COLO829 (cell line): ENCODE measurements at regions not wholly inside any gene's neighbourhood (a gene's known extent, or its start where the extent isn't known, plus 50 kb on each side); places are given as distances from the start of the nearest gene placed in this dataset.
"Not testable (repeated sequence)": the region's sequence is repeated elsewhere in the genome, so short reads cannot be mapped to it uniquely, and the experiment has no call there.

Source experiments
- DNase-seq: peaks from one replicate; pipeline ENCODE4 v3.0.0; 2012; ENCODE audit warnings: low spot score

- DNase-seq = no peak
Observed at GRCh38 chr1:83130886-83131691, 867.8 kb downstream of the TTLL7 start.

DNA sequence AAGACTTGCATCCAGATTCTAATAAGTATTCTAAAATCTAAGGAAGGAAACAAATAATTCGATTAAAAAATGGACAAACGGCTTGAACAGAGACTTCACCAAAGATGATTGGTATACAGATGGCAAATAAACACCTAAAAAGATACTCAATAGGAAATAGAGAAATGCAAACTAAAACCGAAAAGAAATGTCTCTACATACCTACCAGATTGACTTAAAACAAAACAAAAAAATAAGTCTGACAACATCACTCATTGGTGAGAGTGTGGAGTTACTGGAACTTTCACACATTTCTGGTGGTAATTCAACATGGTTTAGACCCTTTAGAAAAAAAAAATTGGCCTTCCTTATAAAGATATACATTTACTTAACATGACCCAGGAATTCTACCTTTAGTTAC is 869.8 kb downstream of the TTLL7 start:
- DNase-seq = no peak

- DNase-seq = no peak
Observed at GRCh38 chr1:83125456-83125855, 873.5 kb downstream of the TTLL7 start.

DNA sequence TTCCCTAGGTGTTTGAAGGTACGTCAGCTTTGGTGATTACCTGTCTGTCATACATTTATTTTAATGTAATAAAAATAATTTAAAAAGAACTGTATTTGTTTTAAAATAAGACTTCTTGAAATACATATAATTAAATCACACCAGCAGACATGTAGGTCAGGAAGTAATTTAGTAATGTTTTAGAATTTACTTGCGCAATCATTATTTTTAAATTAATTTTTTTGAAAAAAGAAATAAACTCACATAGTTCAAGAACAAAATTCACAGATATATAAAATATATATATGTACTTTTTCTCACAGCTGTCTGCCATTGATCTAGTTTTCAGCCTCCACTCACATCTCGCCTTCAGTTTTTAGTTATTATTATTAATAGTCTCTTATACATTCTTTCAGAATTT is 875.9 kb downstream of the TTLL7 start:
- no peak for DNase-seq

DNA sequence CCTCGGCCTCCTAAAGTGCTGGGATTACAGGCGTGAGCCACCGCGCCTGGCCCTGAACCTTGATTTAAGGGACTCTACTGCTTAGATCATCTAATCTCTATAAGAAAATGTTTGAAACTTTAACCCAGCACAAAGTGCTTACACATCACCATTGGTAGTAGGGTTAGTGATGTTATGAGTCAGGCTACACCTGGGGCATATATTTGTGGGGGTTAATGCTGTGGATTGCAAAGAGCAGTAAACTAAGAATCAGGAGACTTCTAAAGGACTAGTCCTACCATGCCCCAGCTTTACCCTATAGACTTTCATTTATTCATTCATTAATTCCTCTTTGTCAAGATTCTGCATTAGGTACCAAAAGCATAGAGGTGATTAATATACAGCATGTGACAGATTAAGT is 880.5 kb downstream of the TTLL7 start:
- no peak for DNase-seq

- DNase-seq = not testable (repeated sequence)
Observed at GRCh38 chr1:83117030-83117429, 881.9 kb downstream of the TTLL7 start.

GRCh38 chr1:83115785-83116184 is 883.1 kb downstream of the TTLL7 start:
- DNase-seq = no peak

DNA sequence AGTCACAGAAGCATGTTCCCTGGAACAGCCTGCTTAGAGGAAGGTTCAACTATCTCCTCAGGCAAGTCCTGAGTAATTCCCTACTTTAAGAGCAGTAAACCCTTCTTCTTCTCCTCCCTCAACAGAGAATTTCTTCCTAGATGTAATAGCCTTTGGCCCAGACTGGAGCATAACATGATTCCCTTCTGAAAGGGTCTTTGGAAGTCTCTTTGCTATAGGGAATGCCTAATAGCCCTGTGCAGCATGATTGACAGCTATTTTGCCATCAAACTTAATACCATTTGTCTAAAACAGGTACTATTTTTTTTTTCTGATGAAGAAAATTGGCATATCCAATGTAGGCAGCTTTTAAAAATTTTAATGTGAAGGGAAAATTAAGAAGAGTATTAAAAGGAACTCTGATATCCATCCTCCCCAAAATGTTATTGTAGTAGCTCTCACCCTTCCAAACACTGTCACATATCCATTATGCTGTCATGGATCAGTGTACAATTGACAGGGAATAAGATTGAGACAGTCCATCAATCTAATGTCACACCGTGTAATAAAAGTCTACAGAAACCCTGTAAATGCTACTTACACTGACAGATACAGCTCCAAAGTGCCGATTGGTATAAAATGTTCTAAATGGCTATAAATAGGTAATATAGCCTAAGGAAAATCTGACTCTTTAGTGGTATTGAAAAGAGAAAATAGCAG is 884.6 kb downstream of the TTLL7 start:
- DNase-seq = no peak

GRCh38 chr1:83113652-83114051 is 885.3 kb downstream of the TTLL7 start:
- DNase-seq = no peak

DNA sequence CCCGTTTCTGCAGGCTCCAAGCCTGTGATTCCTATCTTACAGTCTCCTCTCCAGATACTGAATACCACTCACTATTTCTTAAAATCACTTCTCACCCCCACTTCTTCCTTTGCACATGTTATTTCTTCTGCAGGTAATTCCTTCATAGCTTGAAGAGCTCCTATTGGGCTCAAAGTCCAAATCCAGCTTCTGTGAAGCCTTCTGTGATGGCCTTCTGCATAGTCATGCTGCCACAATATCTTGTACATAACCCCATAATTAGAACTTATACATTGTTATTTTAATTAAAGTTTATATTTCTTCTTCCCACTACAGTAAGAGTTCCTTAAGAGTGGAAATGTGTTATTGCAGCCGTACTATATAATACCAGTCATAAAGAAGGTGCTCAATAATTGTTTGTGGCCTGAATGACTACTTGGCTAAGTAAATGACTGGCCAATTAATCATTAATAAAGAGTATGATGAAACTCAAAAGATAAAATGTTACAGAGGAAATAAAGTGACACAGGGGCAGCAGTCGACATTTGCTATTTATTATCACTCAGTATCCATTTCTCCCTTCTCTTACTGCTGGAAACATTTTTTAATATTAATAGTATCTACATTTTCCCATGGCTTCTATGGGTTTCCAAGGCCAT is 886.6 kb downstream of the TTLL7 start:
- no peak for DNase-seq

GRCh38 chr1:83110156-83110555 is 888.8 kb downstream of the TTLL7 start:
- DNase-seq = no peak

GRCh38 chr1:83109692-83110091 is 889.2 kb downstream of the TTLL7 start:
- no peak for DNase-seq

- no peak for DNase-seq
Observed at GRCh38 chr1:83104558-83104957, 894.4 kb downstream of the TTLL7 start.

- DNase-seq = no peak
Observed at GRCh38 chr1:83103341-83103740, 895.6 kb downstream of the TTLL7 start.

DNA sequence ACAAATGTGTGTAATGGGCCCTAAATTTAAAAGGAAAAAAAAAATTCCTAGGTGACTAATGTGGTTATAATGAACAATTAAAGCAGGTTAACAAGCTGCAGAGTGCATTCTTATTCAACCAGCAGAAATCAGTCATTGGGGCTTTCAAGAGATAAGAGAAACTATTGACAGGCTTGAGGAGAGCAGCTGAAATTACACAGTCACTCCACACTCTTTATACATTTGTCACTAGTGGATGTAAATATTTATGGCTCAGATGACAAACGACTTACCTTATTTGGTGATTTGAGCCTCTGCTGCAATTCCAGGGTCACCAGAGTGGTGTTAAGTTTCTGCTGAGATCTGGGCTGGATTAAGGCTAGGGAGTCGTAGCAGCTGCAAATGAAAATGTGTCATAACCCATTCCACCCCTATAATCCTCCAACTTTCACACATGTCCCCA is 896.3 kb downstream of the TTLL7 start:
- DNase-seq = no peak

DNA sequence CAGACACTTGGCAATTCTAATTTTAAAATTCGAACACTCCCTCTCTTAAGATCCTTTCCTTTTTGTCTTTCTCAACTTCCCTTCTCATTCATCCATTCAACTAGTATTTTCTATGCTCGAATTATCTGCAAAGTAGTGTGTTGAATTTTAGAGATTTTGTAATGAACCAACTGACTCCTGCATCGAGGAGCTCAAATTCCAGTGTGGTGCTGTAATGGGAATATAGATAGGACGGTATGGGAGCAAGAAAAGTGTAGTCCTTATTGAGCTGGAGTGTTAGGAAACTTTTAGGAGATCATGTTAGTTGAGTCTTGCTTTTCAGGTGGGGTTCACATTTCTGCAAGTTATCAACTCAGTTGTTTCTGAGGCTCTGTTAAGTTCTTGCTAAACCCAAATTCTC is 897.5 kb downstream of the TTLL7 start:
- no peak for DNase-seq

GRCh38 chr1:83100133-83100532 is 898.8 kb downstream of the TTLL7 start:
- no peak for DNase-seq

DNA sequence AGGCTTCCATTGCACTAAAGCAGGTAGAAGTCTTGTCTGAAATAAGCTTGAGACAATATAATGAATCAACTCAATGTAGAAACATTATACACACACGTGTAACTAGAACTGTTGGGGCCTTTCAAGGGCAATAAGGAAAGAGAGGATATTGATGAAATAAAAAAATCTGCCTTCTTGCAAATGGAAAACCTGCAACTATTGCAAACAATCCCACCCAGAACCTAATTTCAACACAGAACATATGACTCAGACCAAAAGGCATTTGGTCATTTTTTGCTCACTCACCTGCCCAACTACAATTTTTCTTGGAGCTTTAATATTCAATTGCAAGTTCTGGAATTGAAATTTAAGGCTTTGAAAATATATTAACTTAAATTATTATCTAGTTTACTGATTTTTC is 900.1 kb downstream of the TTLL7 start:
- DNase-seq = no peak

GRCh38 chr1:83098131-83098530 is 900.8 kb downstream of the TTLL7 start:
- DNase-seq = no peak

- no peak for DNase-seq
Observed at GRCh38 chr1:83097715-83098114, 901.2 kb downstream of the TTLL7 start.

DNA sequence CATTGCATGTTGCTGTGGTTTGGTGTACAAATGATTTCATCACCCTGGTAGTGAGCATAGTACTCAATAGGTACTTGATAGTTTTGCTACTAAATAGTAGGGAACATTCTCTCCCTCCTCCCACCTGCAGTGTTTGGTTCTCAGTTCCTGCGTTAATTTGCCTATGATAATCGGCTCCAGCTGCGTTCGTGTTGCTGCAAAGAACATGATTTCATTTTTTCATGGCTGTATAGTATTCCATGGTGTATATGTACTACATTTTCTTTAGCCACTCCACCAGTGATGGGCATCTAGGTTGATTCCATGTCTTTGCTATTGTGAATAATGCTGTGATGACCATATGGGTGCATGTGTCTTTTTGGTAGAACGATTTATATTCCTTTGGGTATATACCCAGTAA is 903.4 kb downstream of the TTLL7 start:
- no peak for DNase-seq

DNA sequence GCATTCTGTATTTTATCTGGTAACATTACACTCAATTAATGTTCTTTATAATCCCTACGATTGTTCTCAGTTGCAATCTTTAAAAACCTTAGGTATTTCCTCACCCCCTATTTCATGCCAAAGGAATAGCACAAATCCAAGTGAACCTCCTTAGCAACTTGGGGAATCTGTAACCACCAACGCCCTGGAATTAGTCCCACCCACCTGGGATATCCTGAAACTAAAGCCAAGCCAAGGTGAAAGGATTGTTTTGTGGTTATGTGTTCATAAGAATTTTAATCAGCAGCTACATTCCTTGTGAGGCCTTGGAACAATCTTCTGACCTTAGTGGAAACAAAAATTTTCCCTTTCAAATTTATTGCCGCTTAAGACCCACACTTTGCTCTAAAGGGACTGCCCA is 908.7 kb downstream of the TTLL7 start:
- DNase-seq = no peak

DNA sequence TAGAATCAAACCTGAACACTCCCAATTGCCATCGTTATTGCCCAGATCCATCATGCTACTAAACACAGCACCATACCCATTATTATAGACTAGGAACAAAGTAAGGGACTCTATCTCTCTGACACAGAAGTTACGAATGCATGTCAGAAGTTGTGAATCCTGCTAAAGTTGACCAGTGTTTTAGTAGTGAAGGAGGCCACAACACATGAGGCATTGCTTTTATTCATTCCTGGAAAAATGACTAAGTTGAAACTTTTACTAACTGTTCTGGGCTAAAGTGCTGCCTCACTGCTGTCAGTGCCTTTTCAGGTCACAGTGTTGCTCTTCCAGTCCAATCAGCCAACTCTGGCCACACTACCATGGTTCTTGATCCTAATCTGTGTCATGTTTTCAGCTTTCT is 911.1 kb downstream of the TTLL7 start:
- DNase-seq = no peak
